ENCODE measurements at regions not wholly inside any gene's neighbourhood (a gene's known extent, or its start where the extent isn't known, plus 50 kb on each side); places are given as distances from the start of the nearest gene placed in this dataset.

- in situ Hi-C loops (cut with MboI; ENCODE audit: low sequenced_read_pairs) (no loop called here), intact Hi-C loops (cut with micrococcal nuclease) (no loop called here), dilution Hi-C loops (cut with HindIII; ENCODE audit: low sequenced_read_pairs, unreplicated experiment) (no loop called here)
- Histone ChIP-seq H3K56ac (ENCODE audit: extremely low read depth, insufficient read depth, low read length) (no peak overlapping the region), H3K4me3 (ENCODE audit: insufficient read depth, low read depth, low read length) (no peak overlapping the region), H3K9me3 (ENCODE audit: control insufficient read depth, insufficient read depth, low read length) (0 out of 2 replicates have a peak, but pooled peaks cover 2% of the 10 kb centered on the region), H3K4me2 (ENCODE audit: low read depth, low read length) (no peak overlapping the region), H3K27me3 (ENCODE audit: control insufficient read depth, insufficient read depth, low read length) (no peaks in the 10 kb centered on the region), H3K79me1 (ENCODE audit: low read depth in 1 of 2, low read length in 2 of 2) (no peaks in the 10 kb centered on the region), H2BK15ac (ENCODE audit: low read depth, low read length) (no peak overlapping the region), H3K4me1 (ENCODE audit: control insufficient read depth, insufficient read depth, low read length) (no peaks in the 10 kb centered on the region), H4K91ac (ENCODE audit: insufficient read depth, low read depth, low read length) (no peak overlapping the region), H4K20me1 (ENCODE audit: insufficient read depth, low read length) (no peaks in the 10 kb centered on the region), H4K8ac (ENCODE audit: low read depth in 2 of 2, low read length in 2 of 2) (no peak overlapping the region), H2AK9ac (replicated peaks; ENCODE audit: low read depth, low read length, poor library complexity) (no peak overlapping the region), H3K27ac (ENCODE audit: insufficient read depth, low read length) (no peak overlapping the region), H3K9ac (ENCODE audit: low read depth, low read length) (no peak overlapping the region), H3K36me3 (ENCODE audit: control insufficient read depth, insufficient read depth, low read length) (no peaks in the 10 kb centered on the region), H3K4ac (ENCODE audit: low read depth, low read length) (no peak overlapping the region), H3K18ac (ENCODE audit: low read depth, low read length) (no peak overlapping the region), H3K14ac (replicated peaks; ENCODE audit: low read depth, low read length) (no peak overlapping the region), H3K23ac (ENCODE audit: low read depth, low read length) (no peak overlapping the region), H2AK5ac (ENCODE audit: low read depth, low read length) (no peak overlapping the region), H4K5ac (ENCODE audit: low read depth, low read length) (no peak overlapping the region), H2BK120ac (ENCODE audit: low read depth, low read length) (no peak overlapping the region), H2BK5ac (ENCODE audit: low read depth, low read length, poor library complexity, severe bottlenecking) (no peak overlapping the region), H2AFZ (replicated peaks; ENCODE audit: low read length, poor library complexity) (no peak overlapping the region), H3K9me1 (ENCODE audit: insufficient read depth, low read length) (no peaks in the 10 kb centered on the region), H2BK20ac (ENCODE audit: low read depth, low read length) (no peak overlapping the region)
- no CpG with 5 or more reads among the region's 2 CpGs for WGBS, 2 experiments (ENCODE audit: extremely low coverage in 2 of 2, insufficient read length in 1 of 2)
- TF ChIP-seq RCOR1 (IDR thresholded peaks at IDR 0.05; ENCODE audit: insufficient replicate concordance, low read length) = no peak
- TF ChIP-seq MAFK (IDR thresholded peaks at IDR 0.05; ENCODE audit: low read depth, low read length) = no peak
- no peak for TF ChIP-seq CTCF (conservative IDR thresholded peaks at IDR 0.05; ENCODE audit: low read depth, low read length)
- no peak for TF ChIP-seq FOS (IDR thresholded peaks at IDR 0.05; ENCODE audit: low read depth, low read length)
- TF ChIP-seq MXI1 (IDR thresholded peaks at IDR 0.05; ENCODE audit: borderline replicate concordance, low read depth, low read length) = no peak
- TF ChIP-seq SMC3 (IDR thresholded peaks at IDR 0.05; ENCODE audit: low read depth, low read length) = no peak
- TF ChIP-seq POLR2A (IDR thresholded peaks at IDR 0.05; ENCODE audit: low read depth, low read length) = no peak
- POLR2A ChIA-PET (ENCODE audit: unreplicated experiment) = no interaction called here
- CTCF ChIA-PET = no interaction called here
- DNase-seq (no peak), ATAC-seq (ENCODE audit: low read depth) (no peak)
- no TSS peak for BruUV-seq (replicated peaks)
These were observed 766.8 kb upstream of the MAN1A1 start for GRCh38 chr6:120116343-120116742.

All from IMR-90 (cell line).